ENCODE measurements at regions not wholly inside any gene's neighbourhood (a gene's known extent, or its start where the extent isn't known, plus 50 kb on each side); places are given as distances from the start of the nearest gene placed in this dataset.

GRCh38 chr2:195419033-195419432, 238.0 kb upstream of the SLC39A10 start:
- no peaks in the 10 kb centered on the region for H3K36me3 ChIP-seq (replicated peaks in 1 of 2; ENCODE audit: control extremely low read depth in 1 of 2, control insufficient read depth in 1 of 2, extremely low read depth in 1 of 2, insufficient read depth in 2 of 2, low read length in 1 of 2)
- ChIA-PET POLR2A (no interaction called here), CTCF (no interaction called here)
- H3K27ac ChIP-seq (ENCODE audit: low read length in 2 of 2): no peak overlapping the region
- H4K20me1 ChIP-seq (ENCODE audit: control insufficient read depth, insufficient read depth, low read length, poor library complexity, severe bottlenecking): no peaks in the 10 kb centered on the region
- Mint-ChIP-seq H3K27ac (no peak overlapping the region), H3K27me3 (no peaks in the 10 kb centered on the region), H3K4me3 (no peak overlapping the region), H3K4me1 (peaks cover 10% of the 10 kb centered on the region), H3K9me3 (ENCODE audit: insufficient read depth) (no peaks in the 10 kb centered on the region)
- no peaks in the 10 kb centered on the region for H3K79me2 ChIP-seq (ENCODE audit: control insufficient read depth, insufficient read depth, low read length)
- H3K9me3 ChIP-seq (ENCODE audit: control extremely low read depth in 1 of 3, control insufficient read depth in 2 of 3, insufficient read depth in 1 of 3, low read length in 2 of 3): no peaks in the 10 kb centered on the region
- WGBS (ENCODE audit: insufficient coverage): 100% methylated on average over 1 of the region's 2 CpGs
- no peak overlapping the region for H3K9ac ChIP-seq (ENCODE audit: low read length)
- no peaks in the 10 kb centered on the region for H3K27me3 ChIP-seq (replicated peaks in 1 of 4; ENCODE audit: control extremely low read depth in 1 of 4, control insufficient read depth in 3 of 4, insufficient read depth in 4 of 4, low read length in 3 of 4)
- no peak for DNase-seq
- H3K4me1 ChIP-seq (ENCODE audit: control insufficient read depth in 2 of 2, insufficient read depth in 2 of 2, low read length in 2 of 2): peaks cover 9 to 10% of the 10 kb centered on the region in 2 donors
- no peak overlapping the region for H3K4me3 ChIP-seq (ENCODE audit: control extremely low read depth in 1 of 5, extremely low read depth in 1 of 5, insufficient read depth in 1 of 5, low read depth in 2 of 5, low read length in 4 of 5)
- ATAC-seq (ENCODE audit: low read depth): no peak
- H2AFZ ChIP-seq (ENCODE audit: insufficient read depth, low read depth, low read length, poor library complexity, severe bottlenecking): no peak overlapping the region
- intact Hi-C loops (cut with micrococcal nuclease): loop anchor here (5.0 kb wide), 1 partner anchor 48 kb away; no protein-coding TSS in a partner anchor
- no peak overlapping the region for H3K4me2 ChIP-seq (replicated peaks; ENCODE audit: low read depth, low read length, poor library complexity, severe bottlenecking)
- TF ChIP-seq, protein P1, sequence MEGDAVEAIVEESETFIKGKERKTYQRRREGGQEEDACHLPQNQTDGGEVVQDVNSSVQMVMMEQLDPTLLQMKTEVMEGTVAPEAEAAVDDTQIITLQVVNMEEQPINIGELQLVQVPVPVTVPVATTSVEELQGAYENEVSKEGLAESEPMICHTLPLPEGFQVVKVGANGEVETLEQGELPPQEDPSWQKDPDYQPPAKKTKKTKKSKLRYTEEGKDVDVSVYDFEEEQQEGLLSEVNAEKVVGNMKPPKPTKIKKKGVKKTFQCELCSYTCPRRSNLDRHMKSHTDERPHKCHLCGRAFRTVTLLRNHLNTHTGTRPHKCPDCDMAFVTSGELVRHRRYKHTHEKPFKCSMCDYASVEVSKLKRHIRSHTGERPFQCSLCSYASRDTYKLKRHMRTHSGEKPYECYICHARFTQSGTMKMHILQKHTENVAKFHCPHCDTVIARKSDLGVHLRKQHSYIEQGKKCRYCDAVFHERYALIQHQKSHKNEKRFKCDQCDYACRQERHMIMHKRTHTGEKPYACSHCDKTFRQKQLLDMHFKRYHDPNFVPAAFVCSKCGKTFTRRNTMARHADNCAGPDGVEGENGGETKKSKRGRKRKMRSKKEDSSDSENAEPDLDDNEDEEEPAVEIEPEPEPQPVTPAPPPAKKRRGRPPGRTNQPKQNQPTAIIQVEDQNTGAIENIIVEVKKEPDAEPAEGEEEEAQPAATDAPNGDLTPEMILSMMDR (IDR thresholded peaks at IDR 0.05): no peak
- no peak for TF ChIP-seq EZH2 (IDR thresholded peaks at IDR 0.05; ENCODE audit: borderline replicate concordance, insufficient read depth, low read depth, low read length, poor library complexity, severe bottlenecking)

DNA sequence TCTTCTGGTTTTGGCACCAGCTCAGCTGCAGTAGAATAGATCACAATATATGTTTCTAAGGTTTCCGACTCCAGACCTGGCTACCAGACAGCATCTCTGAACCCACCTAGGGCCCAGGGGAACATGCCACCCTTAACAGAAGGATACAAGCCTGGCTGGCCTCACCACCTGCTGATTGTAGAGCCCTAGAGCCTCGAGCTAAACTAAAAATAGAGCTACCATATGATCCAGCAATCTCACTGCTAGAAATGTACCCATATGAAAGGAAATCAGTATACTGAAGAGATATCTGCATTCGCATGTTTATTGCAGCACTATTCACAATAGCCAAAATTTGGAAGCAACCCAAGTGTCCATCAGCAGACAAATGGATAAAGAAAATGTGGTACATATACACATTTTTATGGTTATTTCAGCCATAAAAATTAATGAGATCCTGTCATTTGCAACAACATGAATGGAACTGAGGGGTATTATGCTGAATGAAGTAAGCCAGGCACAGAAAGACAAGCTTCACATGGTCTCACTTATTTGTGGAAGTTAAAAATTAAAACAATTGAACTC, 242.4 kb upstream of the SLC39A10 start:
- no peak for DNase-seq
- Mint-ChIP-seq H3K27me3 (no peaks in the 10 kb centered on the region), H3K27ac (no peak overlapping the region), H3K9me3 (ENCODE audit: insufficient read depth) (no peaks in the 10 kb centered on the region), H3K4me1 (peaks cover 16% of the 10 kb centered on the region), H3K4me3 (no peak overlapping the region)
- intact Hi-C loops (cut with micrococcal nuclease): loop anchor here (5.0 kb wide), 1 partner anchor 53 kb away; no protein-coding TSS in a partner anchor
- no peaks in the 10 kb centered on the region for H3K36me3 ChIP-seq (replicated peaks in 1 of 2; ENCODE audit: control extremely low read depth in 1 of 2, control insufficient read depth in 1 of 2, extremely low read depth in 1 of 2, insufficient read depth in 2 of 2, low read length in 1 of 2)
- peak overlapping the region; percentile 25 for H2AFZ ChIP-seq (ENCODE audit: insufficient read depth, low read depth, low read length, poor library complexity, severe bottlenecking)
- no peaks in the 10 kb centered on the region for H3K27me3 ChIP-seq (replicated peaks in 1 of 4; ENCODE audit: control extremely low read depth in 1 of 4, control insufficient read depth in 3 of 4, insufficient read depth in 4 of 4, low read length in 3 of 4)
- WGBS (ENCODE audit: insufficient coverage): 17% methylated on average over 1 of the region's 3 CpGs
- no peaks in the 10 kb centered on the region for H4K20me1 ChIP-seq (ENCODE audit: control insufficient read depth, insufficient read depth, low read length, poor library complexity, severe bottlenecking)
- POLR2A ChIA-PET: no interaction called here
- peaks cover 12 to 13% of the 10 kb centered on the region in 2 donors for H3K4me1 ChIP-seq (ENCODE audit: control insufficient read depth in 2 of 2, insufficient read depth in 2 of 2, low read length in 2 of 2)
- H3K79me2 ChIP-seq (ENCODE audit: control insufficient read depth, insufficient read depth, low read length): no peaks in the 10 kb centered on the region
- no peaks in the 10 kb centered on the region for H3K9me3 ChIP-seq (ENCODE audit: control extremely low read depth in 1 of 3, control insufficient read depth in 2 of 3, insufficient read depth in 1 of 3, low read length in 2 of 3)
- no peak overlapping the region for H3K4me3 ChIP-seq (ENCODE audit: control extremely low read depth in 1 of 5, extremely low read depth in 1 of 5, insufficient read depth in 1 of 5, low read depth in 2 of 5, low read length in 4 of 5)
- H3K27ac ChIP-seq (ENCODE audit: low read length in 2 of 2): no peak overlapping the region
- CTCF ChIA-PET: interaction anchor here (0.5 kb wide), 1 partner anchor 524 kb away, joined by 3 read pairs; no protein-coding TSS in a partner anchor
- H3K9ac ChIP-seq (ENCODE audit: low read length): no peak overlapping the region
- peak overlapping the region; percentile 15 for H3K4me2 ChIP-seq (replicated peaks; ENCODE audit: low read depth, low read length, poor library complexity, severe bottlenecking)
- TF ChIP-seq, protein P1 (IDR thresholded peaks at IDR 0.05): no peak
- no peak for TF ChIP-seq EZH2 (IDR thresholded peaks at IDR 0.05; ENCODE audit: borderline replicate concordance, insufficient read depth, low read depth, low read length, poor library complexity, severe bottlenecking)
- ATAC-seq (ENCODE audit: low read depth): no peak

All from B cell (primary cell).